ENCODE measurements at regions not wholly inside any gene's neighbourhood (a gene's known extent, or its start where the extent isn't known, plus 50 kb on each side); places are given as distances from the start of the nearest gene placed in this dataset.
"Not testable (repeated sequence)": the region's sequence is repeated elsewhere in the genome, so short reads cannot be mapped to it uniquely, and the experiment has no call there.

GRCh38 chr1:101485712-101486111 lies 248.9 kb downstream of the S1PR1 start:
- no peak for TF ChIP-seq ZC3H10 (CRISPR knock-in tag; IDR thresholded peaks at IDR 0.05)
- peak; percentile 50; the same call in 1 of the 2 replicates for TF ChIP-seq ZNF8 (CRISPR knock-in tag; IDR thresholded peaks at IDR 0.05)
- no peak for TF ChIP-seq PATZ1 (CRISPR knock-in tag; IDR thresholded peaks at IDR 0.05; ENCODE audit: borderline replicate concordance)
- 0 out of 2 replicates have a peak, but pooled peaks have one; percentile 18 for TF ChIP-seq BACH2 (CRISPR knock-in tag; IDR thresholded peaks at IDR 0.05; ENCODE audit: borderline replicate concordance)
- peak; percentile 64; the same call in 1 of the 2 replicates for TF ChIP-seq SNAI2 (CRISPR knock-in tag; IDR thresholded peaks at IDR 0.05)
- TF ChIP-seq GLIS3 (CRISPR knock-in tag; IDR thresholded peaks at IDR 0.05), result peak; percentile 87; the same call in 1 of the 2 replicates
- TF ChIP-seq ZNF70 (CRISPR knock-in tag; IDR thresholded peaks at IDR 0.05), result peak; percentile 75; the same call in 1 of the 2 replicates
- peak; percentile 19; the same call in 1 of the 2 replicates for TF ChIP-seq ZFP30 (CRISPR knock-in tag; IDR thresholded peaks at IDR 0.05)
- 0 out of 2 replicates have a peak, but pooled peaks have one; percentile 58 for TF ChIP-seq CSRNP3 (CRISPR knock-in tag; IDR thresholded peaks at IDR 0.05)
- TF ChIP-seq ZNF565 (CRISPR knock-in tag; conservative IDR thresholded peaks at IDR 0.05; ENCODE audit: low read depth), result peak; percentile 72; the same call in 1 of the 2 replicates
- no peak for TF ChIP-seq OSR1 (CRISPR knock-in tag; IDR thresholded peaks at IDR 0.05)
- no peak for TF ChIP-seq ESRRG (CRISPR knock-in tag; IDR thresholded peaks at IDR 0.05)
- no peak for TF ChIP-seq RARB (CRISPR knock-in tag; IDR thresholded peaks at IDR 0.05)
- TF ChIP-seq PPARA (CRISPR knock-in tag; IDR thresholded peaks at IDR 0.05; ENCODE audit: borderline replicate concordance), result peak; percentile 77; the same call in 1 of the 2 replicates
- TF ChIP-seq TSHZ2 (CRISPR knock-in tag; IDR thresholded peaks at IDR 0.05), result peak; percentile 99
- peak; percentile 76 for TF ChIP-seq ISL1 (CRISPR knock-in tag; IDR thresholded peaks at IDR 0.05)
- peak; percentile 42; the same call in 1 of the 2 replicates for TF ChIP-seq CREB5 (CRISPR knock-in tag; IDR thresholded peaks at IDR 0.05; ENCODE audit: low read depth)
- TF ChIP-seq TCF4 (CRISPR knock-in tag; IDR thresholded peaks at IDR 0.05; ENCODE audit: borderline replicate concordance), result peak; percentile 97
- ATAC-seq, result peak; percentile 33; the same call in 1 of the 3 replicates

- not testable (repeated sequence) for ATAC-seq
These were observed 255.3 kb downstream of the S1PR1 start for GRCh38 chr1:101492144-101492543.

GRCh38 chr1:101493920-101494319 lies 257.1 kb downstream of the S1PR1 start:
- not testable (repeated sequence) for ATAC-seq

- TF ChIP-seq ZFP3 (CRISPR knock-in tag; IDR thresholded peaks at IDR 0.05) (no peak), ISL1 (CRISPR knock-in tag; IDR thresholded peaks at IDR 0.05) (no peak), ARNTL (CRISPR knock-in tag; IDR thresholded peaks at IDR 0.05; ENCODE audit: borderline replicate concordance, low read depth) (no peak), CREB5 (CRISPR knock-in tag; IDR thresholded peaks at IDR 0.05; ENCODE audit: low read depth) (no peak), ESRRG (CRISPR knock-in tag; IDR thresholded peaks at IDR 0.05) (no peak), ZNF8 (CRISPR knock-in tag; IDR thresholded peaks at IDR 0.05) (no peak), RARB (CRISPR knock-in tag; IDR thresholded peaks at IDR 0.05) (no peak), ZNF565 (CRISPR knock-in tag; conservative IDR thresholded peaks at IDR 0.05; ENCODE audit: low read depth) (no peak), CSRNP3 (CRISPR knock-in tag; IDR thresholded peaks at IDR 0.05) (no peak), BACH2 (CRISPR knock-in tag; IDR thresholded peaks at IDR 0.05; ENCODE audit: borderline replicate concordance) (no peak), ZC3H10 (CRISPR knock-in tag; IDR thresholded peaks at IDR 0.05) (no peak), CSDC2 (CRISPR knock-in tag; IDR thresholded peaks at IDR 0.05) (no peak), TOX (CRISPR knock-in tag; IDR thresholded peaks at IDR 0.05; ENCODE audit: borderline replicate concordance) (no peak), POU6F1 (CRISPR knock-in tag; IDR thresholded peaks at IDR 0.05; ENCODE audit: borderline replicate concordance, low read depth) (no peak), ZFP30 (CRISPR knock-in tag; IDR thresholded peaks at IDR 0.05) (no peak)
- ATAC-seq, result no peak
These were observed 259.3 kb downstream of the S1PR1 start for GRCh38 chr1:101496109-101496508.
